Neural progenitor cell (in vitro differentiated cells): ENCODE measurements at regions not wholly inside any gene's neighbourhood (a gene's known extent, or its start where the extent isn't known, plus 50 kb on each side); places are given as distances from the start of the nearest gene placed in this dataset.

ENCODE experiments used
- CTCF ChIP-seq: fragments of 200-600 bp; sonication (generic); IDR thresholded peaks from 2 replicates; pipeline ENCODE4 v1.5.1; 2017; ENCODE audit warnings: antibody characterized with exemption, mild to moderate bottlenecking
- EZH2phosphoT487 ChIP-seq: fragments of 200-600 bp; sonication (generic); IDR thresholded peaks from 2 replicates; pipeline ENCODE4 v1.6.1; 2017; ENCODE audit warnings: antibody characterized with exemption

- TF ChIP-seq CTCF (no peak), EZH2phosphoT487 (no peak)
These were observed 597.2 kb downstream of the TYW1 start for GRCh38 chr7:67593794-67594193.
